CD8-positive, alpha-beta memory T cell (primary cell): ENCODE measurements at regions not wholly inside any gene's neighbourhood (a gene's known extent, or its start where the extent isn't known, plus 50 kb on each side); places are given as distances from the start of the nearest gene placed in this dataset.

Source experiments
- CTCF ChIA-PET: fragments of 350-600 bp; sonication (Branson Sonifier 250); formaldehyde crosslinking; loops from one replicate; lab custom pipeline; 2021; ENCODE audit warnings: antibody characterized with exemption; lab: Charles Lee
- POLR2A ChIA-PET: fragments of 350-600 bp; sonication (Branson Sonifier 250); formaldehyde crosslinking; loops from one replicate; lab custom pipeline; 2021; ENCODE audit warnings: antibody characterized with exemption; lab: Charles Lee
- DNase-seq, 5 donors: peaks; one replicate each; pipeline versions ENCODE4 v3.0.0 to v3.0.0-alpha.2; 2020 to 2022; ENCODE audit warnings: mixed read lengths in 1 of 5
- H3K27ac ChIP-seq: one replicate; pipeline ENCODE4 v1.7.0; 2013; ENCODE audit warnings: low read depth, mild to moderate bottlenecking, low read length, moderate library complexity
- H3K27me3 ChIP-seq: 2 replicates; pipeline ENCODE4 v1.7.0; 2013; ENCODE audit warnings: low read length, mild to moderate bottlenecking; ENCODE audit not compliant: insufficient read depth, poor library complexity, severe bottlenecking
- H3K36me3 ChIP-seq: 2 replicates; pipeline ENCODE4 v1.7.0; 2013; ENCODE audit warnings: mild to moderate bottlenecking, low read length, moderate library complexity; ENCODE audit not compliant: insufficient read depth
- H3K4me1 ChIP-seq: 2 replicates; pipeline ENCODE4 v1.7.0; 2013; ENCODE audit warnings: mild to moderate bottlenecking, low read length, moderate library complexity; ENCODE audit not compliant: insufficient read depth
- H3K4me3 ChIP-seq: 2 replicates; pipeline ENCODE4 v1.7.0; 2013; ENCODE audit warnings: mild to moderate bottlenecking, low read length
- H3K9me3 ChIP-seq: 2 replicates; pipeline ENCODE4 v1.7.0; 2013; ENCODE audit warnings: mild to moderate bottlenecking, low read length
- H3K27ac Mint-ChIP-seq, 8 donors: one replicate each; pipeline ENCODE4 v1.8.0; 2020 to 2021; ENCODE audit warnings: mixed read lengths in 8 of 8, mild to moderate bottlenecking in 6 of 8, inconsistent platforms in 3 of 8, moderate library complexity in 3 of 8
- H3K27me3 Mint-ChIP-seq, 2 donors: one replicate each; pipeline ENCODE4 v1.8.0; 2020 to 2021; ENCODE audit warnings: mixed read lengths in 2 of 2, mild to moderate bottlenecking in 1 of 2, moderate library complexity in 1 of 2
- H3K36me3 Mint-ChIP-seq, 3 donors: one replicate each; pipeline ENCODE4 v1.8.0; 2020 to 2021; ENCODE audit warnings: mixed read lengths in 3 of 3, inconsistent platforms in 1 of 3, mild to moderate bottlenecking in 1 of 3
- H3K4me1 Mint-ChIP-seq, 3 donors: one replicate each; pipeline ENCODE4 v1.8.0; 2020 to 2021; ENCODE audit warnings: mixed read lengths in 3 of 3, inconsistent platforms in 1 of 3, mild to moderate bottlenecking in 1 of 3
- H3K4me3 Mint-ChIP-seq, 7 donors: one replicate each; pipeline ENCODE4 v1.8.0; 2020 to 2021; ENCODE audit warnings: mixed read lengths in 7 of 7, mild to moderate bottlenecking in 6 of 7, moderate library complexity in 4 of 7, inconsistent platforms in 2 of 7
- H3K9me3 Mint-ChIP-seq, 5 donors: one replicate each; pipeline ENCODE4 v1.8.0; 2020 to 2022; ENCODE audit warnings: mixed read lengths in 5 of 5, mild to moderate bottlenecking in 3 of 5, moderate library complexity in 2 of 5, inconsistent platforms in 1 of 5

- H3K4me3 Mint-ChIP-seq = no peak overlapping the region
These were observed 669.7 kb upstream of the RGMB start for GRCh38 chr5:98103807-98104206.

GRCh38 chr5:98104454-98105188 is 668.8 kb upstream of the RGMB start:
- H3K27me3 Mint-ChIP-seq = no peaks in the 10 kb centered on the region
- H3K4me3 ChIP-seq = no peak overlapping the region
- H3K4me1 Mint-ChIP-seq = no peaks in the 10 kb centered on the region
- POLR2A ChIA-PET = no interaction called here
- no peaks in the 10 kb centered on the region for H3K36me3 ChIP-seq
- no peak overlapping the region for H3K27ac ChIP-seq
- DNase-seq = no peak
- no peaks in the 10 kb centered on the region for H3K4me1 ChIP-seq
- H3K27me3 ChIP-seq = no peaks in the 10 kb centered on the region
- H3K27ac Mint-ChIP-seq = no peak overlapping the region
- no peaks in the 10 kb centered on the region for H3K36me3 Mint-ChIP-seq
- H3K9me3 ChIP-seq = no peaks in the 10 kb centered on the region
- no peak overlapping the region for H3K4me3 Mint-ChIP-seq
- CTCF ChIA-PET = no interaction called here
- H3K9me3 Mint-ChIP-seq = peaks cover 0 to 1% (median 0%) of the 10 kb centered on the region in 5 donors

More at GRCh38 chr5:98103807-98104206, 669.7 kb upstream of the RGMB start:
- no peaks in the 10 kb centered on the region for H3K9me3 ChIP-seq
- CTCF ChIA-PET = no interaction called here
- H3K36me3 ChIP-seq = no peaks in the 10 kb centered on the region
- no peak for DNase-seq
- POLR2A ChIA-PET = no interaction called here
- no peak overlapping the region for H3K27ac Mint-ChIP-seq
- peaks cover 0 to 3% (median 0%) of the 10 kb centered on the region in 5 donors for H3K9me3 Mint-ChIP-seq
- no peaks in the 10 kb centered on the region for H3K4me1 ChIP-seq
- no peaks in the 10 kb centered on the region for H3K27me3 Mint-ChIP-seq
- no peaks in the 10 kb centered on the region for H3K4me1 Mint-ChIP-seq
- H3K27me3 ChIP-seq = no peaks in the 10 kb centered on the region
- no peaks in the 10 kb centered on the region for H3K36me3 Mint-ChIP-seq
- no peak overlapping the region for H3K27ac ChIP-seq
- H3K4me3 ChIP-seq = no peak overlapping the region

GRCh38 chr5:98105681-98106080 is 667.8 kb upstream of the RGMB start:
- Mint-ChIP-seq H3K9me3 (peaks cover 0 to 1% (median 0%) of the 10 kb centered on the region in 5 donors), H3K4me3 (no peak overlapping the region), H3K27ac (no peak overlapping the region), H3K36me3 (no peaks in the 10 kb centered on the region), H3K4me1 (no peaks in the 10 kb centered on the region), H3K27me3 (no peaks in the 10 kb centered on the region)
- Histone ChIP-seq H3K9me3 (no peaks in the 10 kb centered on the region), H3K36me3 (no peaks in the 10 kb centered on the region), H3K4me3 (no peak overlapping the region), H3K27ac (no peak overlapping the region), H3K27me3 (no peaks in the 10 kb centered on the region), H3K4me1 (no peaks in the 10 kb centered on the region)
- no peak for DNase-seq
- ChIA-PET CTCF (no interaction called here), POLR2A (no interaction called here)

GRCh38 chr5:98106116-98107031 is 667.1 kb upstream of the RGMB start:
- DNase-seq = no peak
- POLR2A ChIA-PET = no interaction called here
- Mint-ChIP-seq H3K4me3 (no peak overlapping the region), H3K27me3 (no peaks in the 10 kb centered on the region), H3K9me3 (peaks cover 0 to 1% (median 0%) of the 10 kb centered on the region in 5 donors), H3K4me1 (no peaks in the 10 kb centered on the region), H3K36me3 (no peaks in the 10 kb centered on the region), H3K27ac (no peak overlapping the region)
- Histone ChIP-seq H3K4me1 (no peaks in the 10 kb centered on the region), H3K36me3 (no peaks in the 10 kb centered on the region), H3K4me3 (no peak overlapping the region), H3K27ac (no peak overlapping the region), H3K27me3 (no peaks in the 10 kb centered on the region), H3K9me3 (no peaks in the 10 kb centered on the region)
- CTCF ChIA-PET = no interaction called here

- POLR2A ChIA-PET = no interaction called here
- DNase-seq = no peak
These were observed 665.0 kb upstream of the RGMB start for GRCh38 chr5:98108497-98108896.

GRCh38 chr5:98109561-98110006 is 663.9 kb upstream of the RGMB start:
- no peak overlapping the region for H3K27ac ChIP-seq
- H3K27ac Mint-ChIP-seq = no peak overlapping the region
- POLR2A ChIA-PET = no interaction called here
- H3K36me3 ChIP-seq = no peaks in the 10 kb centered on the region
- no peaks in the 10 kb centered on the region for H3K4me1 ChIP-seq
- H3K9me3 Mint-ChIP-seq = peaks cover 0 to 1% (median 0%) of the 10 kb centered on the region in 5 donors
- no peaks in the 10 kb centered on the region for H3K4me1 Mint-ChIP-seq
- no peak overlapping the region for H3K4me3 Mint-ChIP-seq
- peaks cover 0 to 1% (median 0%) of the 10 kb centered on the region in 3 donors for H3K36me3 Mint-ChIP-seq
- no peak overlapping the region for H3K4me3 ChIP-seq
- H3K9me3 ChIP-seq = no peaks in the 10 kb centered on the region
- H3K27me3 Mint-ChIP-seq = peaks cover 0 to 2% of the 10 kb centered on the region in 2 donors
- CTCF ChIA-PET = no interaction called here
- no peak for DNase-seq
- H3K27me3 ChIP-seq = no peaks in the 10 kb centered on the region

More at GRCh38 chr5:98108497-98108896, 665.0 kb upstream of the RGMB start:
- Mint-ChIP-seq H3K4me1 (no peaks in the 10 kb centered on the region), H3K4me3 (no peak overlapping the region), H3K36me3 (peaks cover 0 to 1% (median 0%) of the 10 kb centered on the region in 3 donors), H3K27me3 (peaks cover 0 to 1% of the 10 kb centered on the region in 2 donors), H3K27ac (no peak overlapping the region), H3K9me3 (peaks cover 0 to 1% (median 0%) of the 10 kb centered on the region in 5 donors)
- H3K4me1 ChIP-seq = no peaks in the 10 kb centered on the region
- H3K27me3 ChIP-seq = no peaks in the 10 kb centered on the region
- no peaks in the 10 kb centered on the region for H3K9me3 ChIP-seq
- no peak overlapping the region for H3K27ac ChIP-seq
- no peak overlapping the region for H3K4me3 ChIP-seq
- CTCF ChIA-PET = interaction anchor here (1.2 kb wide), 1 partner anchor 10 kb away, joined by 3 read pairs; no protein-coding TSS in a partner anchor
- H3K36me3 ChIP-seq = no peaks in the 10 kb centered on the region

- DNase-seq = no peak
- no peak overlapping the region for H3K4me3 ChIP-seq
- Mint-ChIP-seq H3K27me3 (peaks cover 0 to 2% of the 10 kb centered on the region in 2 donors), H3K27ac (no peak overlapping the region), H3K9me3 (peaks cover 0 to 1% (median 0%) of the 10 kb centered on the region in 5 donors), H3K36me3 (peaks cover 0 to 1% (median 0%) of the 10 kb centered on the region in 3 donors), H3K4me1 (no peaks in the 10 kb centered on the region), H3K4me3 (no peak overlapping the region)
- H3K27me3 ChIP-seq = no peaks in the 10 kb centered on the region
- CTCF ChIA-PET = no interaction called here
- no peaks in the 10 kb centered on the region for H3K9me3 ChIP-seq
- POLR2A ChIA-PET = no interaction called here
- no peaks in the 10 kb centered on the region for H3K4me1 ChIP-seq
- no peak overlapping the region for H3K27ac ChIP-seq
- no peaks in the 10 kb centered on the region for H3K36me3 ChIP-seq
These were observed 663.2 kb upstream of the RGMB start for GRCh38 chr5:98110282-98110691.

- H3K27ac Mint-ChIP-seq = no peak overlapping the region
- ChIA-PET CTCF (no interaction called here), POLR2A (no interaction called here)
- DNase-seq = no peak
- H3K27me3 ChIP-seq = no peaks in the 10 kb centered on the region
- no peaks in the 10 kb centered on the region for H3K36me3 ChIP-seq
- no peak overlapping the region for H3K4me3 Mint-ChIP-seq
- H3K36me3 Mint-ChIP-seq = peaks cover 0 to 1% (median 0%) of the 10 kb centered on the region in 3 donors
- no peak overlapping the region for H3K4me3 ChIP-seq
- no peaks in the 10 kb centered on the region for H3K9me3 ChIP-seq
- no peak overlapping the region for H3K27ac ChIP-seq
- H3K4me1 ChIP-seq = no peaks in the 10 kb centered on the region
- no peaks in the 10 kb centered on the region for H3K4me1 Mint-ChIP-seq
- peaks cover 0 to 1% (median 0%) of the 10 kb centered on the region in 5 donors for H3K9me3 Mint-ChIP-seq
- peaks cover 0 to 2% of the 10 kb centered on the region in 2 donors for H3K27me3 Mint-ChIP-seq
These were observed 662.7 kb upstream of the RGMB start for GRCh38 chr5:98110791-98111190.
